GM19238 (cell line): ENCODE measurements at regions not wholly inside any gene's neighbourhood (a gene's known extent, or its start where the extent isn't known, plus 50 kb on each side); places are given as distances from the start of the nearest gene placed in this dataset.
"Not testable (repeated sequence)": the region's sequence is repeated elsewhere in the genome, so short reads cannot be mapped to it uniquely, and the experiment has no call there.

Experiments used
- DNase-seq: peaks from one replicate; pipeline ENCODE4 v3.0.0; 2011; ENCODE audit warnings: low spot score; ENCODE audit not compliant: insufficient read length

DNA sequence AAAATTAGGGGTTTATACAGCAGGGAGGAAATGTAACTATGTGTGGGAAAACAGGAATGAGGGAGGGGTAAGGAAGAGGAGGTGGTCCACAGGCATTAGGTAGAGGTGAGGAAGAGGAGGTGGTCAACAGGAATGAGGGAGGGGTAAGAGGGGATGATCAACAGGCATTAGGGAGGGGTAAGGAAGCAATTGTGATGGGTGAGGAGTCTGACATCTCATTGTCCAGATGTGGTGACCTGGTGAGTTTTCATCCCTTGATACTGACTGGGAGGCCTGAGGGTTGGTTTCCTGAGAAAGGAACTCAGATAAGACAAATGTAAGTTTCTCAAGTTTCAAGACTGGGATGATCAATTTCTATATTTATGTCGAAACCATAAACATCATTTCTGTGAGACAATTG, 206.2 kb upstream of the C16orf82 start:
- no peak for DNase-seq

DNA sequence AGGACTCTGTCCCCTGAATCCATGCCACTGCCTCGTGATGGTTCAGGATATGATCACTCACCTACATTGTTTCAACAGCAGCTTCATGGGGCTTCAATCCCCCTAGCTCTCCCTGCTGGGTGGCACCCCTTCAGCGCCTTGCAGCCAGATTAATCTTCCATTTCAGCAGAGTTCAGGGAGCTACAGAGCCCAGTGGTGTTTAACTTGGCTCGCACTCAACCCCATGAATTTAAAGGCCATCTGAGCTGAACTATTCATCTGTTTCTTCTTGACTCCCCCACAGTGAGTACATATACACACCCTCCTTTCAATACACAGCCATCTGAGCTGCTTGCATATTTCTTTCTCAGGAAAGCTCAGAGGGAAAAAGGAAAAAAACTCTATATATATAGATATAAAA, 202.8 kb upstream of the C16orf82 start:
- DNase-seq, result no peak

DNA sequence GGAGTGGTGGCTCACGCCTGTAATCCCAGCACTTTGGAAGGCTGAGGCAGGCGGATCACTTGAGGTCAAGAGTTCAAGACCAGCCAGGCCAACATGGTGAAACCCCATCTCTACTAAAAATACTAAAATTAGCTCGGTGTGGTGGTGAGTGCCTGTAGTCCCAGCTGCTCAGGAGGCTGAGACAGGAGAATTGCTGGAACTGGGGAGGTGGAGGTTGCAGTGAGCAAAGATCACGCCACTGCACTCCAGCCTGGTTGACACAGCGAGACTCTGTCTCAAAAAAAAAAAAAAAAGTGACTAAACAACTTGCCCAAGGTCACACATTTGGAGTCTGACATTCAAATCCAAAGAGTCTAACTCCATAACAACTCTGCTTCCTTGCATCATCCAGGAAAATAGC, 192.4 kb upstream of the C16orf82 start:
- not testable (repeated sequence) for DNase-seq

DNA sequence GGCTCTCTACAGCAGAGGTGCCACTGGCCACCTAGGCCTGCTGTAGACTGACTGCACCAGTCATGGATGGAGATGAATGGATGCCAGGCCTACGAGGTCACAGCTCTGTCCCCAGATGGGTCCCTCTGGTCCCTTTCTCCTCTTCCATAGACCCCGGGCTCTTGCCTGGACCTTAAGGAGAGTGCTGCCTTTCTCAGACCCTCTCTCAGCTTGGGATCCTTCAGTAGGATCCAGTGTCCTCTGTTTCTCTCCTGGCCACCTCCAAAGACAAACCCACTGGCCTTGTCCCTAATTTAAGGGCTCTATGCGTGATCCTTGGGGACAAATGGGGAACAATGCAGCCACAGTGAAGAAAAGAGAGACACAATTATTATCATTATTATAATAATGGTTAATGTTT, 189.3 kb upstream of the C16orf82 start:
- DNase-seq, result no peak

DNA sequence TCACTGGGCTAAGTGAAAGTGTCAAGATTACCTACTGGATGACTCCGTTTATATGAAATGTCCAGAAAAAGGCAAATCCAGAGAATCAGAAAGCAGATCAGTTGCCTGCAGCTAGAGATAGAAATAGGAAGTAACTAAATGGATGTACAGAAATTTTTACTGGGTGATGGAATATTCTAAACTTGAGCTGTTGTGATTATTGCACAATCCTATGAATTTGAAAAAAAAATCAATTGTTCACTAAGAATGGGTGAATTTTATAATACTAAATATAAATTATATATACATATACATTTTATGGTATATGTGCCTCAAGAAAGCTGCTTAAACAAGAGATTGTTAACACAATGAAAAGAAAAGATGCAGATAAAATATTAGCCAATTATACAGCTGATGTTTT, 181.1 kb upstream of the C16orf82 start:
- no peak for DNase-seq

DNA sequence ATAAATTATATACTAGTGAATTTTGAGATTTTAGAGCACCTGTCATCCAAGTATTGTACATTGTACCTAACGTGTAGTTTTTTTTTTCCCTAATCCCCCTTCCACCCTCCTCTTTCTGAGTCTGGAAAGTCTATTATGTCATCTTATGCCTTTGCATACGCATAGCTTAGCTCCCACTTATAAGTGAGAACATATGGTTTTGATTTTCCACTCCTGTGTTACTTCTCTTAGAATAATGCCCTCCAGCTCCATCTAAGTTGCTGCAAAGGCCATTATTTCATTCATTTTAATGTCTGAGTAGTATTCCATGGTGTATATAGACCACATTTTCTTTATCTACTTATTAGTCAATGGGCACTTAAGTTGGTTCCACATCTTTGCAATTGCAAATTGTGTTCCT, 177.0 kb upstream of the C16orf82 start:
- DNase-seq, result no peak

DNA sequence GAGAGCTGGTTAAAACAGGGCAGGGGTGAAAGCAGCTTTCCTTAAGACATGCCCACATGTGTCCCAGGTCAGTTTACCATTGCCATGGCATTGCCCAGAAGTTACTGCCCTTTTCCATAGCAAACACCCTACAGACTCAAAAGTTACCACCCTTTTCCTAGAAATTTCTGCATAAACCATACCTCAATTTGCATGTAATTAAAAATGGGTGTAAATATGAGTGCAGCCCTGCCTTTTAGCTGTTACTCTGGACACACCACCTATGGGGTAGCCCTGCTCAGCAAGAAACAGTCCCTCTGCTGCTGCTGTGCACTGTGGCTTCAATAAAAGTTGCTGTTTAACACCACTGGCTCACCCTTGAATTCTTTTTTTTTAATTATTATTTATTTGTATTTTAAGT, 168.5 kb upstream of the C16orf82 start:
- DNase-seq, result no peak

DNA sequence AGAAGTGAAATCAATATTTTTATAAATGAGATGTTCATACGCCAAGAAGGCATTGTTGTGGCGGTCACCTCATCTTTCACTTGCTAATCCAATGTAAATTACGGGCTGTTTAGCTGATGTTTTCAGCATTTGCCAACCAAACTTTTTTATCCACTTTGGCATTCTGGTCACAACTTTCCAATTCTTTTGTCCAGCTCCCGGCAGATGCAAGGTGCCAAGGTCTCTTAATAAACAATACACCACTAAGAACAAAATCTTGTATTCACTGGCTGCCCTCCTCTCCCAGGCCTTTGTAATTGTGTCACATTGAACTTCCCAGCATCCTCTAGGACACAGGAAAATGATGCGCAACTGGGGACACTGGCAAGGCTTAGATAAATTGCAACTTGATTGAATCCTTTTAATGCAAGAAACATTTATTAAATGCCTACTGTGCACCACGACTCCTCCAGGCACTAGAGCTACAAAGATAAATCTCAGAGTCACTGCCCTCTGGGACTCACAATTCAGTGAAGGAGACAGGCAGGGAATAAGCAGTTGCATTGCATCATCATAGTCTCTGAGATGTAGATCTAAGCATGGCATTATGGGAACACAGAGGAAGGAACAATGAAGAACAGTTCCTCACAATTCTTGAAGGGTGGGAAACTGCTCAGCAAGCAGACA, 165.4 kb upstream of the C16orf82 start:
- no peak for DNase-seq

DNA sequence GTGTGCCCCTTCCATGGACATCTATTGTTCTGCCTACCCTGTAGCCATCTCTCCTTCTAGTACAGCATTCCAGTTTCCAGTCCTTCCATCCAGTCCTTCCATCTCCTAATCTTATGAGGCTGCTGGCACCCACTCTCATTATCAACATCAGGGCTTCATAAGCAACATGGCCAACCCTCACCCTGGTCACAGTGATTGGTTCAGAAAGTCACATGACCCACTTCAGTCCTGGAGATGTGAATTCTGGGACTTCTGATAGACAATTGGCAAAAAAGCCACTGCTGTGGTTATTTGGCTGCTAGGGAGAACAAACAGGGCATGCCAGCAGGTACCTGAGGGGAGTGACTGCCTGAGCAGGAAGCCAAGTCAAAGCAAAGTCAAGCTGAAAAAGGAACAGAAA, 164.7 kb upstream of the C16orf82 start:
- DNase-seq, result no peak

DNA sequence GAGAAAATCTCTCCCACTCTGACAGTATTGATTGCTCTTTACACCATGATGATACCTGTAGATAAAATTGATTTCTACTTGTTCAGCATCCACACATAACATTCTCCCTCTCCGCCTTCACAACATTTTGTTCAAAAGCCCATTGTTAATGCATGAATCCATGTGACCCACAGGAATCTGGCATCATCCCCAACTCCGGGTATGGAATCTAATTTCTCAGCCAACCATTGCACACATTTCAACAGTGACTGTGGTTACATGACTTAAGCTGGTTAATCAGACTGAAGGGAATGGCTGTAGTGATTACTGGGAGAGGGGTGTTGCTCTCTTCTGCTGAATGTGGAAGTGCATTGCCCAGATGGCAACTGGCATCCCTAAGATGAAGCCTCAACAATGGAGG, 161.4 kb upstream of the C16orf82 start:
- no peak for DNase-seq

DNA sequence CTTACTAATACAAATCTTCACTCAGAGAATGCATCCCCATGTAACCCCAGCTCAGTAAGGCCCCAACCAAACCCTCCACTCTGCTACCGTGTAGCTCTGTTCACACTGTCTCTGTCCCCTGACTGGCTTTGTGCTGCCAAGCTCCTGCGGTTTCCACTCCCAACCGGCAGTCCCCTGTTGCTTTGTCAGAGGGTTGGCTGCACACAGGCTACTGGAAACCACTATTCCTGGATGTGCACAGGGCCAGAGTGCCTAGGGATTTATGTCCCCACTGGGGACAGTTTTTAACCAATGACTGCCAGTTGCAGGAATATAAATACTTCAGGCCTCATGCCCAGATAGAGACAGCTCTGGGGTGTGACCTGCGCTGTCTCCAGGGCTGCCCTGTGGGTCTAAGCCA, 157.1 kb upstream of the C16orf82 start:
- DNase-seq, result no peak

DNA sequence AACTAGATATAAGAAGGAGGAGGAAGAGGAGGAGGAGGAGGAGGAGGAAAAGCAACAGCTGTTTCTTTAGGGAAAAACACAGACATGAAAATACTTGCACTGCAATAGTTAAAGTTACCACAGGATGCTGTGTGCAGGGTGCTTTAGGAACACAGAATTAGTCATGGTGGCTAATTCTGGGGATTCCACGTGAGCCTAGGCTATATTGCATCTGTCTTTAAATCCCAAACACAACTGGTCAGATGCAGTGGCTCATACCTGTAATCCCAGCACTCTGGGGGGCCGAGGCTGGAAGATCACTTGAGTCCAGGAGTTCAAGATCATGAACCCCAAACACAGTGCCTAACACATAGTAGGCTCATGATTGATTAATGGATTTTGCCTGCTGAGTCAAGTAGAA, 155.3 kb upstream of the C16orf82 start:
- no peak for DNase-seq

DNA sequence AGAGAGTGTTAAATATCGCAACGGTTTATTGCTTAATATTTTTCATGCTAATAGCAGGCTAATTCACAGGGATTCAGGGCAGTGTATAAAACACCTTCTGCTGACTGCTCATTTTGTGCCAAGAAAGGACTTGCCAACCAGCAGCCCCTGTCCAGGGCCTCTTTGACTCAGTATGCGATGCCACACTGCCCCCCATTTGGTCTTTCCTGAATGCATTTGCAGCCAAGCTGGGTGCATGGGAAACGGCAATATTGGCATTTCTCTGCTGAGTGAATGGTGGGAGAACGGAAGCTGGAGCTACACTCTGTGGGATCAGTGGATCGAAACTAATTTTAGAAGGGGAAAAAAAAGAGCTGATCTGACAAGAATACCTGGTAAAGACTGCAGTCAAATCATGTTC, 152.9 kb upstream of the C16orf82 start:
- no peak for DNase-seq

DNA sequence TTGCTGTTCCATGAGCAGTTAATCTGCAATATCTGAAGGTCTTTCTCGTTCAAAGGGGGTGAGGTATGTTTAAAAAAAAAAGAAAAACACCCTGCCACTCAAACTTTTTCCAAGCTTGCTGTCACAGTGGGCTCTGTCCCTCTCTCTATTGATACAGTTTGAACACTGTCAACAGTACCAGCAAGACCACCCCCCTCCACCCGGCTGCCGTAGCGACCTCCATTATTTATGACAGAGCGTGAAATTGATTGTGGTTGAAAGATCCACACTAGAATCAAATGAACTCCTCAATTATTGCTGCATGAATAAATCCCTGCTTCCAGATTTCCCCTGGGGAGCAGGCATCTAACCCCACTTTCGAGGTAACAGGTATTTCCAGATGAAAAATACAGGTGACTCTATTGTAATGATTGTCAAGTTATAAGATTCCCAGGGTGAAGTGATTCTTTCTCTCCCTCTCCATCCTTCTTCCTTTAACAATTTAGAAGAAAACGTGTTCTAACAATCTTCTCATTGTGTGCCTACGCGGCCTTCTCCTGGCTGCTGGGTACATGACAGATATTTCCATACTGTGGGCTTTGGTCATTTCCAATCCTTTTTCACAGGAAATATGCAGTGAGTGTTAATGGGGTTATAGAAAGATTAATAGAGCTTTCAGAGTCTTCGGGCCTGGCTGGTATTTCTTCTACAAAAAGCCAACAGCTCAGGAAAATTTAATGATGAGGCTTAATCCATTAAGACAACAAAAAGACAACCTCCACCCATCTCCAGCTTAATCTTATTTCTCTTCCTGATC, 135.7 kb upstream of the C16orf82 start:
- no peak for DNase-seq

DNA sequence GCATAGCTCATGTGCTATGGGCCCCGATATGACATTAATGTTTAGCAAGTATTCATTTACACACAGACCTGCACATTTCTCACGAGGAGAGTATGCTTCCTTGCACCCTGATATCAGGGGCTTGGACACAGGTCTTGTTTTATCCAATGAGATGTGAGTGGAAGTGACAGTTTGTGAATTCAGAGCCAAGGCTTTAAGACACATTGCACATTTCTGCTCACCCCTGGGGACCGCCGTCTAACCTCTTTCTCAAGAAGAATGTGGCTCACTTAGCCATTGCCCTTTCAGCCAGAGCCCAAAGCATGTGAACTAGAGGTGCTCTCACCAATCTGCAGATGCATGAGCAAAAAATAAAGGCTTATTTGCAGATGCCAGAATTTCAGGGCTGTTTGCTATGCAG, 116.1 kb upstream of the C16orf82 start:
- DNase-seq, result no peak

DNA sequence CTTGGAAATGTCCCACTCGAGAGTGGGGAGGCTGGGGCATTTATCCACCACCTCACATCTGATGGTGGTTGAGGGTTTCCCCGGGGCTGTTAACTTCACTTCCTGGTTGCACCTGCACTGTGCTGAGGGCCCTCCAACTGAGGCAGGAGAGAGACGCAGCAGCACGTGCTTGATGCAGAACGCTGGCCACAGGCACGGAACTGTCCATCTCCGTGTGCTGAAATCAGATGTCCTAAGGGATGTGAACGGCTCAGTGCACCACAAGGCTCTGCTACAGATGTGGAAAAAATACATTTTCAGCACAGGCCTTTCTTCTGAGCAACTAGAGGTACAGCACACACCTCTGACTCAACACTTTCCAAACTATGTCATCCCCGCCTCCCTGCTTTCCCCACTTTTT, 114.8 kb upstream of the C16orf82 start:
- no peak for DNase-seq

DNA sequence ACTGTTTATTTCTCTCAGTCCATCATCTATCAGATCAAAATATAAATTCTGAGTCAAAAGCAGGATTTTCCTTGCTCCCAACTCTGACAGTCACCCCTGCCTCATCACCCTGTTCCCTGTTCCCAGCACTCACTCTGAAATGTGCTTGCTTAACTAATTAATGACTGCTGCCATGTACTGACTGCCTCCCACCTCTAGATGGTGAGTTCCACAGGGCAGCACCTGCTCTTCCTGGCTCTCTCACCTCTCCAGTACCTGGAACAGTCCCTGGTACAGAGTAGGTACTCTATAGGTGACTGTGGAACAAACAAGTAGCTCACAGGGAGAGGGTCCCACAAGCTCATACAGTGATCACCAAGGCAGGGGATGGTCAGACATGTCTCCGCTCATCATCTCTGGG, 114.3 kb upstream of the C16orf82 start:
- no peak for DNase-seq

DNA sequence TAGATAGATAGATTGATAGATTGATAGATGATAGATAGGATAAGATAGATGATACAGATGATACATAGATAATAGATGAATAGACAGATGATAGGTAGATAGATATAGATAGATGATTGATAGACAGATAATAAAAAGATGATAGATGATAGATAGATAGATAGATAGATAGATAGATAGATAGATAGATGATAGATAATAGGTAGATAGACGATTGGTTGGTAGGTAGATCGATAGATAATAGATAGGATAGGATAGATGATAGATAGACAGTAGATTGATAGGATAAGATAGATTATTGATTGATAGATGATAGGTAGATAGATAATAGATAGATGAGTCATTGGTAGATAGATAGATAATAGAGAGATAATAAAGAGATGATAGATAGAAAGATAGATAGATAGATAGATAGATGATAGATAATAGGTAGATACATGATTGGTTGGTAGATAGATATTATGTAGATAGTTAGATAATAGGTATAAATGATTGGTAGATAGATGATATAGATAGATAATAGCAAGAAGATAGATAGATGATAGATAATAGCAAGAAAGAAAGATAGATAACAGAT, 109.4 kb upstream of the C16orf82 start:
- no peak for DNase-seq

DNA sequence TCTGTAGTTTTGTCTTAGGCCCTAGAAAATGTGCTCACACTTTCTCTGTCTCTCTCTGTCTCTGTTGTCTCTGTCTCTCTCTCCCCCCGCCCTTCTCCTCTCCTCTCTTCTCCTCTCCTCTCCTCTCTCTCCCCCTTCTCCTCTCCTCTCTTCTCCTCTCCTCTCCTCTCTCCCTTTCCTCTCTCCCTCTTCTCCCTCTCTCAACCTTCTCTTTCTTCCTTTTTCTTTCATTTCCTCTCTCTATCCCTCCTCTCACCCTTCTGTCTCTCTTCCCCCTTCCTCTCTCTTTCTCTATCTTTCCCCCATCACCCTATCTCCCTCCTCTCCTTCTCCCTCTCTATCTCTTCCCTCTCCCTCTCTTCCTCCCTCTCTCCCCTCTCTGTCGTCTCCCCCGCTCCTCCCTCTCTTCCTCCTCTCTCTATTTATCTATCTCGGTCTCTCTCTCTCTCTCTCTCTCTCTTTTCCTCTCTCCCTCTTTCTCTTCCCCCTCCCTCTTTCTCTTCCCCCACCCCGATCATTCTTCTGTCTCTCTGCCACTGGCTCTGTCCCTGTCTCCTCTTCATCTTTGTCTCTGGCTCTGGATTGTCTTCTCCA, 107.2 kb upstream of the C16orf82 start:
- DNase-seq, result no peak

DNA sequence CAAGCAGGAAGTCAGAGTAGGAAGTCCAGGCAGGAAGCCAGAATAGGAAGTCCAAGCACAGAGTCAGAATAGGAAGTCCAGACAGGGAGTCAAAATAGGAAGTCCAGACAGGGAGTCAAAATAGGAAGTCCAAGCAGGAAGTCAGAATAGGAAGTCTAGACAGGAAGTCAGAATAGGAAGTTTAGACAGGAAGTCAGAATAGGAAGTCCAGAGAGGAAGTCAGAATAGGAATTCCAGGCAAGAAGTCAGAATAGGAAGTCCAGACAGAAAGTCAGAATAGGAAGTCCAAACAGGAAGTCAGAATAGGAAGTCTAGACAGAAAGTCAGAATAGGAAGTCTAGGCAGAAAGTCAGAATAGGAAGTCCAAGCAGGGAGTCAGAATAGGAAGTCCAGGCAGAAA, 105.3 kb upstream of the C16orf82 start:
- no peak for DNase-seq

DNA sequence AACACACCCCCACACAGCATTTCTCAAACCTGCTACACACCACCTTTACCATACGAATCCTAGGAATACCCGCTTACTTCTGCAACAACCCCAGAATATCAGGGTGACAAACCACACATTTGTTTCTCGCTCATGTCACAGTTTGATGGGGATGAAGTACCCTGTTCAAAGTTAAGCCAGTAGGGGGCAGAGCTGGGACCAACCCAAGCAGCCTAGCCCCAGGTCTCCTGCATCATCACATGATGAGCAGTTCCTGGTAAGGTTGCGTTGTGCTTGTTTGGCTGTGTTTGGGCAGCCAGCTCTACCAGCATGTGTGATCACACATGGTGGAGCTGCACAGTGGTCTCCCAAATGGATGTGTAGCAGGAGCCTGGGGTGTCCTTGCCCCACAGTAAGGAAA, 103.6 kb upstream of the C16orf82 start:
- DNase-seq, result no peak

DNA sequence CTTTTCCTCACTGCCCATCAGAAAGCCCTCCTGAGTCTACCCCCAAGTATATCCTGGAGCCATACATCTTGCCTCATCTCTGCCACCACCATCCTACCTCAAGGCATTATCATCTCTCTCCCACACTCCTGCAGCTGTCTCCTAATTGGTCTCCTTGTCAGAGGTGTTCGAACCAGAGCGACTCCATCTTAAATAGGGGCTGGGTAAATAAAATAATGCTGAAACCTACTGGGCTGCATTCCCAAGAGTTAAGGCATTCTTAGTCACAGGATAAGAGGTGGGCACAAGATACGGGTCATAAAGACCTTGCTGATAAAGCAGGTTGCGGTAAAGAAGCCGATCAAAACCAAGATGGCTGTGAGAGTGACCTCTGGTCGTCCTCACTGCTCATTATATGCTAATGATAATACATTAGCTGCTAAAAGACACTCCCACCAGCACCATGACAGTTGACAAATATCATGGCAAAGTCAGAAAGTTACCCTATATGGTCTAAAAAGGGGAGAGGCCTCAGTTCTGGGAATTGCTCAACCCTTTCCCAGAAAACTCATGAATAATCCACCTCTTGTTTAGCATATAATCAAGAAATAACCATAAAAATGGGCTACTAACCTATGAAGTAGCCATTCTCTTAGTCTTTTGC, 97.0 kb upstream of the C16orf82 start:
- no peak for DNase-seq
